HL-60 (cell line): ENCODE measurements at regions not wholly inside any gene's neighbourhood (a gene's known extent, or its start where the extent isn't known, plus 50 kb on each side); places are given as distances from the start of the nearest gene placed in this dataset.

Source experiments
- GABPA ChIP-seq: IDR thresholded peaks from 2 replicates; pipeline ENCODE4 v1.6.1; 2012; ENCODE audit warnings: low read depth
- POLR2AphosphoS5 ChIP-seq: IDR thresholded peaks from 2 replicates; pipeline ENCODE4 v1.6.1; 2012; ENCODE audit warnings: low read depth
- SPI1 ChIP-seq: IDR thresholded peaks from 2 replicates; pipeline ENCODE4 v1.6.1; 2012; ENCODE audit warnings: low read depth, mild to moderate bottlenecking, borderline replicate concordance
- TF ChIP-seq, protein P1 (sequence below): IDR thresholded peaks from one replicate; pipeline ENCODE4 v1.5.1; 2011; ENCODE audit warnings: low read length, control low read depth, inconsistent platforms; ENCODE audit not compliant: insufficient read depth
- TF ChIP-seq, protein P2 (sequence below): IDR thresholded peaks from 2 replicates; pipeline ENCODE4 v1.6.1; 2012; ENCODE audit warnings: low read depth; ENCODE audit not compliant: insufficient replicate concordance

DNA sequence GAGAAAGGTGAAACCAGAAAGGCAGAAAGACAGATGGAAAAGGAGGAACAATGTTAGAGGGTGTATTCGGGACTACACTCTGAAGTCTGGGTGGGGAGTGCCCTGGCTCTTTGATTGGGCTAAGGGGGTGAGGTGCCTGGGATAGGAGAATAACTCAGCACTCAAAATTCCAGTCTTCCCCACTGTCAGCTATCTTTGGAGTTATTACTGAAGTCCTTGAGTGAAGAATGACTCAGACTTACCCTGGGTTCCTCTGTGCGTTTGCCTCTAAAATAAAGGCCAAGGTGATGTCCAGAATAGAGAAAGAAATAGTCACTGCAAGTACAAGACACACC is 151.8 kb upstream of the SERPINE2 start:
- TF ChIP-seq, protein P1, sequence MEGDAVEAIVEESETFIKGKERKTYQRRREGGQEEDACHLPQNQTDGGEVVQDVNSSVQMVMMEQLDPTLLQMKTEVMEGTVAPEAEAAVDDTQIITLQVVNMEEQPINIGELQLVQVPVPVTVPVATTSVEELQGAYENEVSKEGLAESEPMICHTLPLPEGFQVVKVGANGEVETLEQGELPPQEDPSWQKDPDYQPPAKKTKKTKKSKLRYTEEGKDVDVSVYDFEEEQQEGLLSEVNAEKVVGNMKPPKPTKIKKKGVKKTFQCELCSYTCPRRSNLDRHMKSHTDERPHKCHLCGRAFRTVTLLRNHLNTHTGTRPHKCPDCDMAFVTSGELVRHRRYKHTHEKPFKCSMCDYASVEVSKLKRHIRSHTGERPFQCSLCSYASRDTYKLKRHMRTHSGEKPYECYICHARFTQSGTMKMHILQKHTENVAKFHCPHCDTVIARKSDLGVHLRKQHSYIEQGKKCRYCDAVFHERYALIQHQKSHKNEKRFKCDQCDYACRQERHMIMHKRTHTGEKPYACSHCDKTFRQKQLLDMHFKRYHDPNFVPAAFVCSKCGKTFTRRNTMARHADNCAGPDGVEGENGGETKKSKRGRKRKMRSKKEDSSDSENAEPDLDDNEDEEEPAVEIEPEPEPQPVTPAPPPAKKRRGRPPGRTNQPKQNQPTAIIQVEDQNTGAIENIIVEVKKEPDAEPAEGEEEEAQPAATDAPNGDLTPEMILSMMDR, result no peak
- no peak for TF ChIP-seq POLR2AphosphoS5
- no peak for TF ChIP-seq SPI1
- TF ChIP-seq GABPA, result no peak
- TF ChIP-seq, protein P2, sequence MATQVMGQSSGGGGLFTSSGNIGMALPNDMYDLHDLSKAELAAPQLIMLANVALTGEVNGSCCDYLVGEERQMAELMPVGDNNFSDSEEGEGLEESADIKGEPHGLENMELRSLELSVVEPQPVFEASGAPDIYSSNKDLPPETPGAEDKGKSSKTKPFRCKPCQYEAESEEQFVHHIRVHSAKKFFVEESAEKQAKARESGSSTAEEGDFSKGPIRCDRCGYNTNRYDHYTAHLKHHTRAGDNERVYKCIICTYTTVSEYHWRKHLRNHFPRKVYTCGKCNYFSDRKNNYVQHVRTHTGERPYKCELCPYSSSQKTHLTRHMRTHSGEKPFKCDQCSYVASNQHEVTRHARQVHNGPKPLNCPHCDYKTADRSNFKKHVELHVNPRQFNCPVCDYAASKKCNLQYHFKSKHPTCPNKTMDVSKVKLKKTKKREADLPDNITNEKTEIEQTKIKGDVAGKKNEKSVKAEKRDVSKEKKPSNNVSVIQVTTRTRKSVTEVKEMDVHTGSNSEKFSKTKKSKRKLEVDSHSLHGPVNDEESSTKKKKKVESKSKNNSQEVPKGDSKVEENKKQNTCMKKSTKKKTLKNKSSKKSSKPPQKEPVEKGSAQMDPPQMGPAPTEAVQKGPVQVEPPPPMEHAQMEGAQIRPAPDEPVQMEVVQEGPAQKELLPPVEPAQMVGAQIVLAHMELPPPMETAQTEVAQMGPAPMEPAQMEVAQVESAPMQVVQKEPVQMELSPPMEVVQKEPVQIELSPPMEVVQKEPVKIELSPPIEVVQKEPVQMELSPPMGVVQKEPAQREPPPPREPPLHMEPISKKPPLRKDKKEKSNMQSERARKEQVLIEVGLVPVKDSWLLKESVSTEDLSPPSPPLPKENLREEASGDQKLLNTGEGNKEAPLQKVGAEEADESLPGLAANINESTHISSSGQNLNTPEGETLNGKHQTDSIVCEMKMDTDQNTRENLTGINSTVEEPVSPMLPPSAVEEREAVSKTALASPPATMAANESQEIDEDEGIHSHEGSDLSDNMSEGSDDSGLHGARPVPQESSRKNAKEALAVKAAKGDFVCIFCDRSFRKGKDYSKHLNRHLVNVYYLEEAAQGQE, result no peak
